HG03139 (cell line): ENCODE measurements at regions not wholly inside any gene's neighbourhood (a gene's known extent, or its start where the extent isn't known, plus 50 kb on each side); places are given as distances from the start of the nearest gene placed in this dataset.
"Not testable (repeated sequence)": the region's sequence is repeated elsewhere in the genome, so short reads cannot be mapped to it uniquely, and the experiment has no call there.

Experiments used
- ATAC-seq: cut with Tn5 transposase; IDR thresholded peaks from one replicate; pipeline ENCODE4 v1.9.1; 2021; ENCODE audit not compliant: unreplicated experiment

- no peak for ATAC-seq
Observed at GRCh38 chr12:97005174-97005573, 98.1 kb downstream of the NEDD1 start.

- ATAC-seq, result no peak
Observed at GRCh38 chr12:97005646-97006045, 98.6 kb downstream of the NEDD1 start.

GRCh38 chr12:97006585-97006984, 99.5 kb downstream of the NEDD1 start:
- ATAC-seq, result no peak

GRCh38 chr12:97016163-97016562, 109.1 kb downstream of the NEDD1 start:
- ATAC-seq, result no peak

- ATAC-seq, result no peak
Observed at GRCh38 chr12:97017213-97017612, 110.2 kb downstream of the NEDD1 start.

GRCh38 chr12:97022536-97023230, 115.6 kb downstream of the NEDD1 start:
- ATAC-seq, result no peak

- ATAC-seq, result no peak
Observed at GRCh38 chr12:97024393-97024792, 117.3 kb downstream of the NEDD1 start.

GRCh38 chr12:97026901-97027300, 119.8 kb downstream of the NEDD1 start:
- ATAC-seq, result no peak

GRCh38 chr12:97027482-97027881, 120.4 kb downstream of the NEDD1 start:
- no peak for ATAC-seq

GRCh38 chr12:97038131-97038530, 131.1 kb downstream of the NEDD1 start:
- ATAC-seq, result no peak

GRCh38 chr12:97038834-97039233, 131.8 kb downstream of the NEDD1 start:
- ATAC-seq, result no peak

- no peak for ATAC-seq
Observed at GRCh38 chr12:97046901-97047300, 139.8 kb downstream of the NEDD1 start.

GRCh38 chr12:97047361-97047760, 140.3 kb downstream of the NEDD1 start:
- ATAC-seq, result no peak

GRCh38 chr12:97048421-97049035, 141.5 kb downstream of the NEDD1 start:
- no peak for ATAC-seq

GRCh38 chr12:97050509-97050908, 143.5 kb downstream of the NEDD1 start:
- ATAC-seq, result no peak

- no peak for ATAC-seq
Observed at GRCh38 chr12:97051341-97051740, 144.3 kb downstream of the NEDD1 start.

GRCh38 chr12:97061171-97061570, 154.1 kb downstream of the NEDD1 start:
- no peak for ATAC-seq

GRCh38 chr12:97063292-97063935, 156.4 kb downstream of the NEDD1 start:
- no peak for ATAC-seq

- ATAC-seq, result no peak
Observed at GRCh38 chr12:97075161-97075933, 168.3 kb downstream of the NEDD1 start.

- no peak for ATAC-seq
Observed at GRCh38 chr12:97075934-97076630, 169.0 kb downstream of the NEDD1 start.

GRCh38 chr12:97076912-97077311, 169.9 kb downstream of the NEDD1 start:
- ATAC-seq, result not testable (repeated sequence)
